ENCODE measurements at regions not wholly inside any gene's neighbourhood (a gene's known extent, or its start where the extent isn't known, plus 50 kb on each side); places are given as distances from the start of the nearest gene placed in this dataset.
"Not testable (repeated sequence)": the region's sequence is repeated elsewhere in the genome, so short reads cannot be mapped to it uniquely, and the experiment has no call there.

- peak overlapping the region; percentile 92 for H3K27ac ChIP-seq
- H3K4me3 ChIP-seq, result no peak overlapping the region
- no peaks in the 10 kb centered on the region for H3K9me3 ChIP-seq (ENCODE audit: insufficient read depth, low read depth)
- H3K9me2 ChIP-seq (ENCODE audit: insufficient read depth), result no peaks in the 10 kb centered on the region
- H3K27me3 ChIP-seq (ENCODE audit: insufficient read depth, low read depth), result no peaks in the 10 kb centered on the region
- TF ChIP-seq CTCF (conservative IDR thresholded peaks at IDR 0.05), result no peak
- TF ChIP-seq EZH2 (IDR thresholded peaks at IDR 0.05; ENCODE audit: low read depth), result no peak
- no peaks in the 10 kb centered on the region for H3K36me3 ChIP-seq (ENCODE audit: low read depth)
- intact Hi-C loops (cut with micrococcal nuclease; ENCODE audit: unreplicated experiment), result loop anchor here (2.0 kb wide), 1 partner anchor 79 kb away; no protein-coding TSS in a partner anchor
- H3F3A ChIP-seq (ENCODE audit: insufficient read depth, low read depth), result peaks cover 32% of the 10 kb centered on the region
- H3K79me2 ChIP-seq (ENCODE audit: low read depth), result no peaks in the 10 kb centered on the region
- H4K20me1 ChIP-seq (ENCODE audit: insufficient read depth), result no peaks in the 10 kb centered on the region
- POLR2A ChIA-PET (ENCODE audit: unreplicated experiment), result interaction anchor here (0.6 kb wide), 1 partner anchor 48 kb away, joined by 4 read pairs; no protein-coding TSS in a partner anchor
- peak overlapping the region; percentile 24 for H3K4me2 ChIP-seq
- BruUV-seq (replicated peaks), result no TSS peak
- peak overlapping the region; percentile 46; the same call in 1 of the 2 replicates for H2AFZ ChIP-seq
- H3K4me1 ChIP-seq (replicated peaks; ENCODE audit: insufficient read depth), result peaks cover 51% of the 10 kb centered on the region
- CTCF ChIA-PET, result no interaction called here
- DNase-seq, result peak; percentile 55 to 58
Observed at GRCh38 chr20:48215536-48215935, 430.3 kb upstream of the SULF2 start.

- DNase-seq, result peak; percentile 29 to 72
- H3K79me2 ChIP-seq (ENCODE audit: low read depth), result no peaks in the 10 kb centered on the region
- H3K36me3 ChIP-seq (ENCODE audit: low read depth), result no peaks in the 10 kb centered on the region
- H3K27me3 ChIP-seq (ENCODE audit: insufficient read depth, low read depth), result no peaks in the 10 kb centered on the region
- peak overlapping the region; percentile 92 for H3K27ac ChIP-seq
- no peaks in the 10 kb centered on the region for H3K9me2 ChIP-seq (ENCODE audit: insufficient read depth)
- H3F3A ChIP-seq (ENCODE audit: insufficient read depth, low read depth), result peaks cover 32% of the 10 kb centered on the region
- POLR2A ChIA-PET (ENCODE audit: unreplicated experiment), result no interaction called here
- peaks cover 51% of the 10 kb centered on the region for H3K4me1 ChIP-seq (replicated peaks; ENCODE audit: insufficient read depth)
- no TSS peak for BruUV-seq (replicated peaks)
- no peaks in the 10 kb centered on the region for H3K9me3 ChIP-seq (ENCODE audit: insufficient read depth, low read depth)
- CTCF ChIA-PET, result no interaction called here
- H4K20me1 ChIP-seq (ENCODE audit: insufficient read depth), result no peaks in the 10 kb centered on the region
- no peak for TF ChIP-seq CTCF (conservative IDR thresholded peaks at IDR 0.05)
- no peak for TF ChIP-seq EZH2 (IDR thresholded peaks at IDR 0.05; ENCODE audit: low read depth)
- H3K4me3 ChIP-seq, result no peak overlapping the region
- peak overlapping the region; percentile 24; the same call in 1 of the 2 replicates for H3K4me2 ChIP-seq
- intact Hi-C loops (cut with micrococcal nuclease; ENCODE audit: unreplicated experiment), result loop anchor here (1.0 to 5.0 kb wide), 3 partner anchors 80 to 407 kb away; no protein-coding TSS in a partner anchor
- no peak overlapping the region for H2AFZ ChIP-seq
Observed at GRCh38 chr20:48214601-48215000, 429.3 kb upstream of the SULF2 start.

- intact Hi-C loops (cut with micrococcal nuclease; ENCODE audit: unreplicated experiment), result loop anchor here (1.0 to 5.0 kb wide), 3 partner anchors 81 to 408 kb away; no protein-coding TSS in a partner anchor
- POLR2A ChIA-PET (ENCODE audit: unreplicated experiment); H3K79me2 ChIP-seq (ENCODE audit: low read depth); H2AFZ ChIP-seq; H4K20me1 ChIP-seq (ENCODE audit: insufficient read depth); BruUV-seq (replicated peaks); CTCF ChIA-PET; H3K9me3 ChIP-seq (ENCODE audit: insufficient read depth, low read depth); H3K36me3 ChIP-seq (ENCODE audit: low read depth); H3K27me3 ChIP-seq (ENCODE audit: insufficient read depth, low read depth); H3K9me2 ChIP-seq (ENCODE audit: insufficient read depth); H3K4me3 ChIP-seq: not testable (repeated sequence)
- peak overlapping the region; percentile 38 for H3K4me2 ChIP-seq
- peak overlapping the region; percentile 92 for H3K27ac ChIP-seq
- peak; percentile 90 to 98 for DNase-seq
- H3K4me1 ChIP-seq (replicated peaks; ENCODE audit: insufficient read depth), result peaks cover 59% of the 10 kb centered on the region
- H3F3A ChIP-seq (ENCODE audit: insufficient read depth, low read depth), result peaks cover 32% of the 10 kb centered on the region
Observed at GRCh38 chr20:48213635-48214034, 428.4 kb upstream of the SULF2 start.
